ENCODE measurements at regions not wholly inside any gene's neighbourhood (a gene's known extent, or its start where the extent isn't known, plus 50 kb on each side); places are given as distances from the start of the nearest gene placed in this dataset.

DNA sequence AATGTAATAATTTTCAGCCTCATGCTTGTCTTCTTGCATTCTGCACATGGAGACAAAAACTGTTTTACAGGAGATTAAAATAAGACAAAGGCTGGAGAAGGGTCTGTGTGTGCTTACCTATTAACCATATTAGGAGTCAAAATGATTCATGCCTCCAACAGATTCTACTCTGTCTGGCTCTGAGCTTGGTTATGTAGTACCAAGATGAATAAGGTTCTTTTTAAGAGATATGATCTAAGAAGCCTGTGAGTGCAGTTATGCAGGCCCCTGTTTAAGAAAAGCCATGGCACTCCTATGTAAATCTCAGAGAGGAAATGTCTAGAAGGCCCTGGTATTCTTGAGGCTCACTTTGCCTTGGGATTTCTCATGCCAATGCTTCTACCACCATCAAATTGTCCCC lies 486.6 kb upstream of the CDH11 start:
- ChIA-PET POLR2A (no interaction called here), CTCF (no interaction called here)
- ATAC-seq, result no peak
- TF ChIP-seq ZNF121 (CRISPR knock-in tag; IDR thresholded peaks at IDR 0.05) (no peak), ZBTB21 (CRISPR knock-in tag; IDR thresholded peaks at IDR 0.05; ENCODE audit: borderline replicate concordance) (no peak), CREB1 (CRISPR knock-in tag; IDR thresholded peaks at IDR 0.05) (no peak), ZNF138 (CRISPR knock-in tag; conservative IDR thresholded peaks at IDR 0.05) (no peak), FOXK1 (CRISPR knock-in tag; IDR thresholded peaks at IDR 0.05) (no peak), ZNF416 (CRISPR knock-in tag; IDR thresholded peaks at IDR 0.05) (no peak), FOXJ3 (CRISPR knock-in tag; IDR thresholded peaks at IDR 0.05; ENCODE audit: borderline replicate concordance) (no peak), CREM (CRISPR knock-in tag; IDR thresholded peaks at IDR 0.05) (no peak), ZNF219 (CRISPR knock-in tag; IDR thresholded peaks at IDR 0.05; ENCODE audit: borderline replicate concordance) (no peak), ELF4 (CRISPR knock-in tag; IDR thresholded peaks at IDR 0.05; ENCODE audit: low read depth) (no peak)
- TF ChIP-seq, protein P1, sequence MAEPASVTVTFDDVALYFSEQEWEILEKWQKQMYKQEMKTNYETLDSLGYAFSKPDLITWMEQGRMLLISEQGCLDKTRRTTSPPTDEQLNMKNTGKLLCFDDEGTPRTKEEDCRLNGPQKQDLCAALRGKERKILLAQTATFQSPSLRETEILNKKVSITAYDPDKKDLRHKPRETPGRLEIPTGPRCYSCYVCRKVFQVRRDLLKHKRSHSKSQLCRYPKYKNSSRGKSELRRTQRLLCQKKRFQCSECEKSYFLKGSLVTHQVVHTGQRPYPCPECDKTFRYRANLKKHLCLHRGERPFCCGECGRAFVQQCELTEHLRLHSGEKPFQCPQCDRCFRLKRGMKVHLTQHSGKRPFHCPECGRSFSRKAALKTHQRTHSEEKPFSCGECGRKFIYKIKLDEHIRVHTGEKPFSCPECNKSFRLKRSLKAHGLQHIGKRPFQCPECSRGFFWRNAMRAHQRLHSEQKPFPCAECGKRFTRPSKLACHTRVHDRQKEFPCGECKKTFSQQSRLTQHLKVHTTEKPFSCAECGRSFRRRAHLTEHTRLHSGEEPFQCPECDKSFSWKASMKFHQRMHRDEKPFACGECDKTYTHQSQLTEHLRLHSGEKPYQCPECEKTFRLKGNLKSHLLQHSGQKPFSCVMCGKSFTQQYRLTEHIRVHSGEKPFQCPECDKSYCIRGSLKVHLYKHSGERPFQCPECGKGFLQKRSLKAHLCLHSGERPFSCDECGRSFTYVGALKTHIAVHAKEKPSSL (CRISPR knock-in tag; conservative IDR thresholded peaks at IDR 0.05), result no peak
- TF ChIP-seq, protein P2, sequence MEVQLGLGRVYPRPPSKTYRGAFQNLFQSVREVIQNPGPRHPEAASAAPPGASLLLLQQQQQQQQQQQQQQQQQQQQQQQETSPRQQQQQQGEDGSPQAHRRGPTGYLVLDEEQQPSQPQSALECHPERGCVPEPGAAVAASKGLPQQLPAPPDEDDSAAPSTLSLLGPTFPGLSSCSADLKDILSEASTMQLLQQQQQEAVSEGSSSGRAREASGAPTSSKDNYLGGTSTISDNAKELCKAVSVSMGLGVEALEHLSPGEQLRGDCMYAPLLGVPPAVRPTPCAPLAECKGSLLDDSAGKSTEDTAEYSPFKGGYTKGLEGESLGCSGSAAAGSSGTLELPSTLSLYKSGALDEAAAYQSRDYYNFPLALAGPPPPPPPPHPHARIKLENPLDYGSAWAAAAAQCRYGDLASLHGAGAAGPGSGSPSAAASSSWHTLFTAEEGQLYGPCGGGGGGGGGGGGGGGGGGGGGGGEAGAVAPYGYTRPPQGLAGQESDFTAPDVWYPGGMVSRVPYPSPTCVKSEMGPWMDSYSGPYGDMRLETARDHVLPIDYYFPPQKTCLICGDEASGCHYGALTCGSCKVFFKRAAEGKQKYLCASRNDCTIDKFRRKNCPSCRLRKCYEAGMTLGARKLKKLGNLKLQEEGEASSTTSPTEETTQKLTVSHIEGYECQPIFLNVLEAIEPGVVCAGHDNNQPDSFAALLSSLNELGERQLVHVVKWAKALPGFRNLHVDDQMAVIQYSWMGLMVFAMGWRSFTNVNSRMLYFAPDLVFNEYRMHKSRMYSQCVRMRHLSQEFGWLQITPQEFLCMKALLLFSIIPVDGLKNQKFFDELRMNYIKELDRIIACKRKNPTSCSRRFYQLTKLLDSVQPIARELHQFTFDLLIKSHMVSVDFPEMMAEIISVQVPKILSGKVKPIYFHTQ (CRISPR knock-in tag; IDR thresholded peaks at IDR 0.05), result no peak
- TF ChIP-seq, protein P3, sequence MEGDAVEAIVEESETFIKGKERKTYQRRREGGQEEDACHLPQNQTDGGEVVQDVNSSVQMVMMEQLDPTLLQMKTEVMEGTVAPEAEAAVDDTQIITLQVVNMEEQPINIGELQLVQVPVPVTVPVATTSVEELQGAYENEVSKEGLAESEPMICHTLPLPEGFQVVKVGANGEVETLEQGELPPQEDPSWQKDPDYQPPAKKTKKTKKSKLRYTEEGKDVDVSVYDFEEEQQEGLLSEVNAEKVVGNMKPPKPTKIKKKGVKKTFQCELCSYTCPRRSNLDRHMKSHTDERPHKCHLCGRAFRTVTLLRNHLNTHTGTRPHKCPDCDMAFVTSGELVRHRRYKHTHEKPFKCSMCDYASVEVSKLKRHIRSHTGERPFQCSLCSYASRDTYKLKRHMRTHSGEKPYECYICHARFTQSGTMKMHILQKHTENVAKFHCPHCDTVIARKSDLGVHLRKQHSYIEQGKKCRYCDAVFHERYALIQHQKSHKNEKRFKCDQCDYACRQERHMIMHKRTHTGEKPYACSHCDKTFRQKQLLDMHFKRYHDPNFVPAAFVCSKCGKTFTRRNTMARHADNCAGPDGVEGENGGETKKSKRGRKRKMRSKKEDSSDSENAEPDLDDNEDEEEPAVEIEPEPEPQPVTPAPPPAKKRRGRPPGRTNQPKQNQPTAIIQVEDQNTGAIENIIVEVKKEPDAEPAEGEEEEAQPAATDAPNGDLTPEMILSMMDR (IDR thresholded peaks at IDR 0.05), result no peak
- TF ChIP-seq, protein P4, sequence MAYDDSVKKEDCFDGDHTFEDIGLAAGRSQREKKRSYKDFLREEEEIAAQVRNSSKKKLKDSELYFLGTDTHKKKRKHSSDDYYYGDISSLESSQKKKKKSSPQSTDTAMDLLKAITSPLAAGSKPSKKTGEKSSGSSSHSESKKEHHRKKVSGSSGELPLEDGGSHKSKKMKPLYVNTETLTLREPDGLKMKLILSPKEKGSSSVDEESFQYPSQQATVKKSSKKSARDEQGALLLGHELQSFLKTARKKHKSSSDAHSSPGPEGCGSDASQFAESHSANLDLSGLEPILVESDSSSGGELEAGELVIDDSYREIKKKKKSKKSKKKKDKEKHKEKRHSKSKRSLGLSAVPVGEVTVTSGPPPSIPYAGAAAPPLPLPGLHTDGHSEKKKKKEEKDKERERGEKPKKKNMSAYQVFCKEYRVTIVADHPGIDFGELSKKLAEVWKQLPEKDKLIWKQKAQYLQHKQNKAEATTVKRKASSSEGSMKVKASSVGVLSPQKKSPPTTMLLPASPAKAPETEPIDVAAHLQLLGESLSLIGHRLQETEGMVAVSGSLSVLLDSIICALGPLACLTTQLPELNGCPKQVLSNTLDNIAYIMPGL (CRISPR knock-in tag; IDR thresholded peaks at IDR 0.05), result no peak
- TF ChIP-seq, protein P5, sequence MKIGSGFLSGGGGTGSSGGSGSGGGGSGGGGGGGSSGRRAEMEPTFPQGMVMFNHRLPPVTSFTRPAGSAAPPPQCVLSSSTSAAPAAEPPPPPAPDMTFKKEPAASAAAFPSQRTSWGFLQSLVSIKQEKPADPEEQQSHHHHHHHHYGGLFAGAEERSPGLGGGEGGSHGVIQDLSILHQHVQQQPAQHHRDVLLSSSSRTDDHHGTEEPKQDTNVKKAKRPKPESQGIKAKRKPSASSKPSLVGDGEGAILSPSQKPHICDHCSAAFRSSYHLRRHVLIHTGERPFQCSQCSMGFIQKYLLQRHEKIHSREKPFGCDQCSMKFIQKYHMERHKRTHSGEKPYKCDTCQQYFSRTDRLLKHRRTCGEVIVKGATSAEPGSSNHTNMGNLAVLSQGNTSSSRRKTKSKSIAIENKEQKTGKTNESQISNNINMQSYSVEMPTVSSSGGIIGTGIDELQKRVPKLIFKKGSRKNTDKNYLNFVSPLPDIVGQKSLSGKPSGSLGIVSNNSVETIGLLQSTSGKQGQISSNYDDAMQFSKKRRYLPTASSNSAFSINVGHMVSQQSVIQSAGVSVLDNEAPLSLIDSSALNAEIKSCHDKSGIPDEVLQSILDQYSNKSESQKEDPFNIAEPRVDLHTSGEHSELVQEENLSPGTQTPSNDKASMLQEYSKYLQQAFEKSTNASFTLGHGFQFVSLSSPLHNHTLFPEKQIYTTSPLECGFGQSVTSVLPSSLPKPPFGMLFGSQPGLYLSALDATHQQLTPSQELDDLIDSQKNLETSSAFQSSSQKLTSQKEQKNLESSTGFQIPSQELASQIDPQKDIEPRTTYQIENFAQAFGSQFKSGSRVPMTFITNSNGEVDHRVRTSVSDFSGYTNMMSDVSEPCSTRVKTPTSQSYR (CRISPR knock-in tag; IDR thresholded peaks at IDR 0.05), result no peak
- no peak for DNase-seq (ENCODE audit: low spot score)
- no peaks in the 10 kb centered on the region for H3K36me3 Mint-ChIP-seq
- H3K4me3 Mint-ChIP-seq, result no peak overlapping the region
- no peak overlapping the region for H3K27ac Mint-ChIP-seq
- H3K27me3 Mint-ChIP-seq (ENCODE audit: low read depth), result no peaks in the 10 kb centered on the region
- H3K4me1 Mint-ChIP-seq, result peaks cover 3% of the 10 kb centered on the region
- peaks cover 19% of the 10 kb centered on the region for H3K9me3 Mint-ChIP-seq

DNA sequence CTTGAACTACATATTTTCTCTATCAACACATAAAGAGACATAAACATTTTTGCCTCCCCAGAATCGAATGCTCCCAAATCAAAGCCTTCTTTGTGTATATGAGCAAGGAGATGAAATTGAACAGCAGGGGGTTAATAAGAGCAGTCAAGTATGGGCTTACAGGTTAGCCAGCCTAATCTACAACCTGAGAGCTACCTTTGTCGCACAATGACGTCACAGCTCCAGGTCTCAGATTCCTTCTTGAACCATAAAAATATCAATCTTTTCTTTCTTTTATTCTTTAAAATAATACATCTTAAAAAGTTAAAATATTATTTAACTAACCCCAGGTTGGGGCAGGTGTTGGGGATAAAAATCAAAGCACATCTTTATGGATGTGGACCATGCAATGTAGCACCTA lies 482.9 kb upstream of the CDH11 start:
- H3K4me3 Mint-ChIP-seq, result no peak overlapping the region
- no peaks in the 10 kb centered on the region for H3K36me3 Mint-ChIP-seq
- H3K4me1 Mint-ChIP-seq, result peaks cover 3% of the 10 kb centered on the region
- DNase-seq (ENCODE audit: low spot score) (no peak), ATAC-seq (no peak)
- POLR2A ChIA-PET, result no interaction called here
- H3K27ac Mint-ChIP-seq, result no peak overlapping the region
- CTCF ChIA-PET, result no interaction called here
- H3K9me3 Mint-ChIP-seq, result peaks cover 10% of the 10 kb centered on the region
- H3K27me3 Mint-ChIP-seq (ENCODE audit: low read depth), result no peaks in the 10 kb centered on the region
- no peak for TF ChIP-seq ZNF121 (CRISPR knock-in tag; IDR thresholded peaks at IDR 0.05)
- TF ChIP-seq, protein P6, sequence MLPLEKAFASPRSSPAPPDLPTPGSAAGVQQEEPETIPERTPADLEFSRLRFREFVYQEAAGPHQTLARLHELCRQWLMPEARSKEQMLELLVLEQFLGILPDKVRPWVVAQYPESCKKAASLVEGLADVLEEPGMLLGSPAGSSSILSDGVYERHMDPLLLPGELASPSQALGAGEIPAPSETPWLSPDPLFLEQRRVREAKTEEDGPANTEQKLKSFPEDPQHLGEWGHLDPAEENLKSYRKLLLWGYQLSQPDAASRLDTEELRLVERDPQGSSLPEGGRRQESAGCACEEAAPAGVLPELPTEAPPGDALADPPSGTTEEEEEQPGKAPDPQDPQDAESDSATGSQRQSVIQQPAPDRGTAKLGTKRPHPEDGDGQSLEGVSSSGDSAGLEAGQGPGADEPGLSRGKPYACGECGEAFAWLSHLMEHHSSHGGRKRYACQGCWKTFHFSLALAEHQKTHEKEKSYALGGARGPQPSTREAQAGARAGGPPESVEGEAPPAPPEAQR (CRISPR knock-in tag; IDR thresholded peaks at IDR 0.05), result no peak
- TF ChIP-seq, protein P7, sequence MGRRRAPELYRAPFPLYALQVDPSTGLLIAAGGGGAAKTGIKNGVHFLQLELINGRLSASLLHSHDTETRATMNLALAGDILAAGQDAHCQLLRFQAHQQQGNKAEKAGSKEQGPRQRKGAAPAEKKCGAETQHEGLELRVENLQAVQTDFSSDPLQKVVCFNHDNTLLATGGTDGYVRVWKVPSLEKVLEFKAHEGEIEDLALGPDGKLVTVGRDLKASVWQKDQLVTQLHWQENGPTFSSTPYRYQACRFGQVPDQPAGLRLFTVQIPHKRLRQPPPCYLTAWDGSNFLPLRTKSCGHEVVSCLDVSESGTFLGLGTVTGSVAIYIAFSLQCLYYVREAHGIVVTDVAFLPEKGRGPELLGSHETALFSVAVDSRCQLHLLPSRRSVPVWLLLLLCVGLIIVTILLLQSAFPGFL (CRISPR knock-in tag; IDR thresholded peaks at IDR 0.05; ENCODE audit: borderline replicate concordance), result no peak
- TF ChIP-seq, protein P8, sequence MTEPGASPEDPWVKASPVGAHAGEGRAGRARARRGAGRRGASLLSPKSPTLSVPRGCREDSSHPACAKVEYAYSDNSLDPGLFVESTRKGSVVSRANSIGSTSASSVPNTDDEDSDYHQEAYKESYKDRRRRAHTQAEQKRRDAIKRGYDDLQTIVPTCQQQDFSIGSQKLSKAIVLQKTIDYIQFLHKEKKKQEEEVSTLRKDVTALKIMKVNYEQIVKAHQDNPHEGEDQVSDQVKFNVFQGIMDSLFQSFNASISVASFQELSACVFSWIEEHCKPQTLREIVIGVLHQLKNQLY (CRISPR knock-in tag; IDR thresholded peaks at IDR 0.05), result no peak
- no peak for TF ChIP-seq FOXK1 (CRISPR knock-in tag; IDR thresholded peaks at IDR 0.05)
- TF ChIP-seq, protein P9, sequence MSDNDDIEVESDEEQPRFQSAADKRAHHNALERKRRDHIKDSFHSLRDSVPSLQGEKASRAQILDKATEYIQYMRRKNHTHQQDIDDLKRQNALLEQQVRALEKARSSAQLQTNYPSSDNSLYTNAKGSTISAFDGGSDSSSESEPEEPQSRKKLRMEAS (CRISPR knock-in tag; IDR thresholded peaks at IDR 0.05), result no peak
- no peak for TF ChIP-seq FOXP1 (CRISPR knock-in tag; IDR thresholded peaks at IDR 0.05; ENCODE audit: borderline replicate concordance)

Measured in WTC11 (cell line).